HEK293 (cell line): ENCODE measurements at regions not wholly inside any gene's neighbourhood (a gene's known extent, or its start where the extent isn't known, plus 50 kb on each side); places are given as distances from the start of the nearest gene placed in this dataset.

Experiments used
- CTCF ChIA-PET: fragments of 350-600 bp; formaldehyde crosslinking; extraction: SDS; loops from one replicate; lab custom pipeline; 2021; ENCODE audit warnings: antibody characterized with exemption; lab: Yijun Ruan, JAX
- POLR2A ChIA-PET: fragments of 300-600 bp; formaldehyde crosslinking; extraction: SDS; loops from one replicate; lab custom pipeline; 2020; ENCODE audit warnings: antibody characterized with exemption, inconsistent platforms; lab: Yijun Ruan, JAX
- H3K27ac ChIP-seq: fragments of 200-500 bp; sonication (Bioruptor generic); 2 replicates; pipeline ENCODE4 v1.5.1; 2014; ENCODE audit warnings: low read depth, low read length, control low read depth, inconsistent platforms; ENCODE audit errors: extremely low read depth
- H3K36me3 ChIP-seq, 2 experiments: fragments of 200-500 bp in 1 of 2; sonication (Bioruptor generic) in 1 of 2; 1 replicate in 1 of 2; 2 replicates in 1 of 2; pipeline ENCODE4 v1.5.1; 2014 to 2017; ENCODE audit warnings: inconsistent platforms in 2 of 2, low read length in 2 of 2; ENCODE audit not compliant: control insufficient read depth in 2 of 2, insufficient read depth in 1 of 2
- H3K4me1 ChIP-seq: fragments of 200-500 bp; sonication (Bioruptor generic); 2 replicates; pipeline ENCODE4 v1.5.1; 2014; ENCODE audit warnings: mild to moderate bottlenecking, low read length, inconsistent platforms; ENCODE audit not compliant: control insufficient read depth, insufficient read depth
- H3K4me3 ChIP-seq: 2 replicates; pipeline ENCODE4 v1.5.1; 2011; ENCODE audit warnings: low read depth, mild to moderate bottlenecking, control low read depth, low read length, moderate library complexity
- H3K9me3 ChIP-seq: fragments of 200-500 bp; sonication (Bioruptor generic); 2 replicates; pipeline ENCODE4 v1.5.1; 2014; ENCODE audit warnings: low read depth, low read length, inconsistent platforms; ENCODE audit not compliant: control insufficient read depth, insufficient read depth
- GFI1B ChIP-seq: fragments of 450-650 bp; formaldehyde crosslinking; IDR thresholded peaks from 2 replicates; pipeline ENCODE4 v1.5.1; 2016; ENCODE audit warnings: missing biosample characterization, missing genetic modification characterization
- MZF1 ChIP-seq: fragments of 450-650 bp; formaldehyde crosslinking; IDR thresholded peaks from 2 replicates; pipeline ENCODE4 v1.5.1; 2017; ENCODE audit warnings: missing biosample characterization, missing genetic modification characterization, borderline replicate concordance
- SALL2 ChIP-seq: fragments of 450-650 bp; formaldehyde crosslinking; IDR thresholded peaks from 2 replicates; pipeline ENCODE4 v1.5.0; 2017; ENCODE audit warnings: missing biosample characterization, mild to moderate bottlenecking, missing genetic modification characterization, borderline replicate concordance
- SP3 ChIP-seq: fragments of 450-650 bp; formaldehyde crosslinking; IDR thresholded peaks from 2 replicates; pipeline ENCODE4 v1.5.1; 2016; ENCODE audit warnings: missing biosample characterization, missing genetic modification characterization
- ZFHX2 ChIP-seq: fragments of 450-650 bp; formaldehyde crosslinking; conservative IDR thresholded peaks from 2 replicates; pipeline ENCODE4 v1.5.1; 2016; ENCODE audit warnings: missing biosample characterization, missing genetic modification characterization
- ZNF146 ChIP-seq: fragments of 450-650 bp; formaldehyde crosslinking; IDR thresholded peaks from 2 replicates; pipeline ENCODE4 v1.5.1; 2016; ENCODE audit warnings: missing biosample characterization, missing genetic modification characterization
- ZNF175 ChIP-seq: fragments of 450-650 bp; formaldehyde crosslinking; IDR thresholded peaks from 2 replicates; pipeline ENCODE4 v1.5.1; 2016; ENCODE audit warnings: missing biosample characterization, missing genetic modification characterization
- ZNF202 ChIP-seq: fragments of 450-650 bp; formaldehyde crosslinking; IDR thresholded peaks from 2 replicates; pipeline ENCODE4 v1.5.1; 2016; ENCODE audit warnings: missing biosample characterization, missing genetic modification characterization, borderline replicate concordance
- ZNF221 ChIP-seq: fragments of 450-650 bp; formaldehyde crosslinking; IDR thresholded peaks from 2 replicates; pipeline ENCODE4 v1.5.1; 2017; ENCODE audit warnings: missing biosample characterization, missing genetic modification characterization, borderline replicate concordance
- ZNF324 ChIP-seq: fragments of 450-650 bp; formaldehyde crosslinking; IDR thresholded peaks from 2 replicates; pipeline ENCODE4 v1.5.1; 2016; ENCODE audit warnings: missing biosample characterization, missing genetic modification characterization
- ZNF350 ChIP-seq: fragments of 450-650 bp; formaldehyde crosslinking; IDR thresholded peaks from 2 replicates; pipeline ENCODE4 v1.5.0; 2017; ENCODE audit warnings: missing biosample characterization, mild to moderate bottlenecking, missing genetic modification characterization
- ZNF354C ChIP-seq: fragments of 450-650 bp; formaldehyde crosslinking; IDR thresholded peaks from 2 replicates; pipeline ENCODE4 v1.5.1; 2016; ENCODE audit warnings: missing biosample characterization, missing genetic modification characterization, low read depth, borderline replicate concordance
- ZNF366 ChIP-seq: fragments of 450-650 bp; formaldehyde crosslinking; conservative IDR thresholded peaks from 2 replicates; pipeline ENCODE4 v1.5.1; 2016; ENCODE audit warnings: missing biosample characterization, missing genetic modification characterization
- ZNF423 ChIP-seq: fragments of 450-650 bp; formaldehyde crosslinking; IDR thresholded peaks from 2 replicates; pipeline ENCODE4 v1.5.1; 2016; ENCODE audit warnings: missing biosample characterization, missing genetic modification characterization
- ZNF473 ChIP-seq: fragments of 450-650 bp; formaldehyde crosslinking; IDR thresholded peaks from 2 replicates; pipeline ENCODE4 v1.5.1; 2017; ENCODE audit warnings: missing biosample characterization, missing genetic modification characterization
- ZNF621 ChIP-seq: fragments of 450-650 bp; formaldehyde crosslinking; IDR thresholded peaks from 2 replicates; pipeline ENCODE4 v1.5.1; 2017; ENCODE audit warnings: missing biosample characterization, missing genetic modification characterization
- ZNF664 ChIP-seq: fragments of 450-650 bp; formaldehyde crosslinking; IDR thresholded peaks from 2 replicates; pipeline ENCODE4 v1.5.1; 2016; ENCODE audit warnings: missing biosample characterization, missing genetic modification characterization
- ZNF76 ChIP-seq: fragments of 450-650 bp; formaldehyde crosslinking; IDR thresholded peaks from 2 replicates; pipeline ENCODE4; 2016; ENCODE audit warnings: low read depth, missing biosample characterization, missing genetic modification characterization, borderline replicate concordance
- ZNF777 ChIP-seq: fragments of 450-650 bp; formaldehyde crosslinking; IDR thresholded peaks from 2 replicates; pipeline ENCODE4 v1.5.1; 2017; ENCODE audit warnings: missing biosample characterization, missing genetic modification characterization, borderline replicate concordance
- TF ChIP-seq, protein P1 (sequence below): fragments of 450-650 bp; formaldehyde crosslinking; IDR thresholded peaks from 2 replicates; pipeline ENCODE4 v1.5.1; 2016; ENCODE audit warnings: missing biosample characterization, missing genetic modification characterization
- TF ChIP-seq, protein P2 (sequence below): fragments of 450-650 bp; formaldehyde crosslinking; IDR thresholded peaks from 2 replicates; pipeline ENCODE4 v1.5.1; 2017; ENCODE audit warnings: missing biosample characterization, missing genetic modification characterization
- TF ChIP-seq, protein P3 (sequence below): fragments of 450-650 bp; formaldehyde crosslinking; IDR thresholded peaks from 2 replicates; pipeline ENCODE4 v1.5.1; 2016; ENCODE audit warnings: missing biosample characterization, missing genetic modification characterization
- TF ChIP-seq, protein P4 (sequence below): fragments of 450-650 bp; formaldehyde crosslinking; IDR thresholded peaks from 2 replicates; pipeline ENCODE4 v1.5.1; 2016; ENCODE audit warnings: missing biosample characterization, missing genetic modification characterization, borderline replicate concordance

DNA sequence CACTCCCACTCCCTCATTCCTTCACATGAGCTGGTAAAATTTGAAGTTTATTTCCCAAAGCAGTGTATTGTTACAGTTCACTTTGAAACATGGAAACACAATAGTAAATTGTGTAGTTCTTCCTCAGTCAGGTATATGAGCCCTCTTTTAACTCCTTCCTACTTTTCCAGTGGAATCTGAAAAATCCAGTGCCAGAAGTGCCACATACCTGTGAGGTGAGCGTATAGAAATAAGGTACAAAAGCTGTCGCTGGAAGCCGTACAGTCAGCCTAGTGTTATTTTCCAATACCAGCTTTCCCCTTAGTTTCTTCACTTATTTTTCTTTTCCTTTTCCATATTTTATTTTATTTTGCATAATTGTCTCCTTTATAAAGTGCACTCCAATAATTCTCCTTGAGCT lies 81.7 kb upstream of the CADM2 start:
- no peaks in the 10 kb centered on the region for H3K9me3 ChIP-seq
- TF ChIP-seq ZNF175 = no peak
- TF ChIP-seq, all 188 proteins: peak for 0
- Histone ChIP-seq H3K4me1 (no peaks in the 10 kb centered on the region), H3K27ac (no peak overlapping the region), H3K36me3 (no peaks in the 10 kb centered on the region), H3K4me3 (no peak overlapping the region)
- POLR2A ChIA-PET = no interaction called here
- CTCF ChIA-PET = no interaction called here

DNA sequence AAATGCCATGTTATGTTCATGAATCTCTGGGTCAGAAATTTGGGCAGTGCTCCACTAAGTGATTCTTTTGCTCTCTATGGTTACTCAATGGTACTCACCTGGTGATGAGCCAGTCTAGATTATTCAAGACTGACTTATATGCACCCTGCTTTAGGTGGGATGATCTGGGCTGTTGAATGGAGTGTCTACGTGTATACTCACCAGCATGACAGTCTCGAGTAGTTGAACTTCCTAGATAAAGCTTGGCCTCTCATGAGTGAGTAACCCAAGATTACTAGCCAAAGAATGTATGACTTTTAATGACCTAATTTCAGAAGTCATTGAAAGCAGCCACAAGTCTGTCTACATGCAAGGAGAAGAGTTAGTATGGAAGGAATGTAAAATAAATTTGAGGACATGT lies 77.5 kb upstream of the CADM2 start:
- no peaks in the 10 kb centered on the region for H3K36me3 ChIP-seq
- H3K27ac ChIP-seq = no peak overlapping the region
- no peaks in the 10 kb centered on the region for H3K9me3 ChIP-seq
- TF ChIP-seq, protein P1, sequence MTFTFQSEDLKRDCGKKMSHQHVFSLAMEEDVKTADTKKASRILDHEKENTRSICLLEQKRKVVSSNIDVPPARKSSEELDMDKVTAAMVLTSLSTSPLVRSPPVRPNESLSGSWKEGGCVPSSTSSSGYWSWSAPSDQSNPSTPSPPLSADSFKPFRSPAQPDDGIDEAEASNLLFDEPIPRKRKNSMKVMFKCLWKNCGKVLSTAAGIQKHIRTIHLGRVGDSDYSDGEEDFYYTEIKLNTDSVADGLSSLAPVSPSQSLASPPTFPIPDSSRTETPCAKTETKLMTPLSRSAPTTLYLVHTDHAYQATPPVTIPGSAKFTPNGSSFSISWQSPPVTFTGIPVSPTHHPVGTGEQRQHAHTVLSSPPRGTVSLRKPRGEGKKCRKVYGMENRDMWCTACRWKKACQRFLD = no peak
- TF ChIP-seq ZNF76 (tag by site-specific recombination) (no peak), ZNF473 (tag by site-specific recombination) (no peak), ZNF350 (tag by site-specific recombination) (no peak), ZNF202 (tag by site-specific recombination) (no peak), ZNF664 (tag by site-specific recombination) (no peak), ZNF354C (no peak), ZFHX2 (no peak)
- TF ChIP-seq, protein P2, sequence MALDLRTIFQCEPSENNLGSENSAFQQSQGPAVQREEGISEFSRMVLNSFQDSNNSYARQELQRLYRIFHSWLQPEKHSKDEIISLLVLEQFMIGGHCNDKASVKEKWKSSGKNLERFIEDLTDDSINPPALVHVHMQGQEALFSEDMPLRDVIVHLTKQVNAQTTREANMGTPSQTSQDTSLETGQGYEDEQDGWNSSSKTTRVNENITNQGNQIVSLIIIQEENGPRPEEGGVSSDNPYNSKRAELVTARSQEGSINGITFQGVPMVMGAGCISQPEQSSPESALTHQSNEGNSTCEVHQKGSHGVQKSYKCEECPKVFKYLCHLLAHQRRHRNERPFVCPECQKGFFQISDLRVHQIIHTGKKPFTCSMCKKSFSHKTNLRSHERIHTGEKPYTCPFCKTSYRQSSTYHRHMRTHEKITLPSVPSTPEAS = no peak
- TF ChIP-seq, protein P3, sequence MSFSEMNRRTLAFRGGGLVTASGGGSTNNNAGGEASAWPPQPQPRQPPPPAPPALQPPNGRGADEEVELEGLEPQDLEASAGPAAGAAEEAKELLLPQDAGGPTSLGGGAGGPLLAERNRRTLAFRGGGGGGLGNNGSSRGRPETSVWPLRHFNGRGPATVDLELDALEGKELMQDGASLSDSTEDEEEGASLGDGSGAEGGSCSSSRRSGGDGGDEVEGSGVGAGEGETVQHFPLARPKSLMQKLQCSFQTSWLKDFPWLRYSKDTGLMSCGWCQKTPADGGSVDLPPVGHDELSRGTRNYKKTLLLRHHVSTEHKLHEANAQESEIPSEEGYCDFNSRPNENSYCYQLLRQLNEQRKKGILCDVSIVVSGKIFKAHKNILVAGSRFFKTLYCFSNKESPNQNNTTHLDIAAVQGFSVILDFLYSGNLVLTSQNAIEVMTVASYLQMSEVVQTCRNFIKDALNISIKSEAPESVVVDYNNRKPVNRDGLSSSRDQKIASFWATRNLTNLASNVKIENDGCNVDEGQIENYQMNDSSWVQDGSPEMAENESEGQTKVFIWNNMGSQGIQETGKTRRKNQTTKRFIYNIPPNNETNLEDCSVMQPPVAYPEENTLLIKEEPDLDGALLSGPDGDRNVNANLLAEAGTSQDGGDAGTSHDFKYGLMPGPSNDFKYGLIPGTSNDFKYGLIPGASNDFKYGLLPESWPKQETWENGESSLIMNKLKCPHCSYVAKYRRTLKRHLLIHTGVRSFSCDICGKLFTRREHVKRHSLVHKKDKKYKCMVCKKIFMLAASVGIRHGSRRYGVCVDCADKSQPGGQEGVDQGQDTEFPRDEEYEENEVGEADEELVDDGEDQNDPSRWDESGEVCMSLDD = no peak
- CTCF ChIA-PET = no interaction called here
- no peaks in the 10 kb centered on the region for H3K4me1 ChIP-seq
- POLR2A ChIA-PET = no interaction called here
- no peak overlapping the region for H3K4me3 ChIP-seq

GRCh38 chr3:84885199-84885882 lies 73.4 kb upstream of the CADM2 start:
- CTCF ChIA-PET = no interaction called here

DNA sequence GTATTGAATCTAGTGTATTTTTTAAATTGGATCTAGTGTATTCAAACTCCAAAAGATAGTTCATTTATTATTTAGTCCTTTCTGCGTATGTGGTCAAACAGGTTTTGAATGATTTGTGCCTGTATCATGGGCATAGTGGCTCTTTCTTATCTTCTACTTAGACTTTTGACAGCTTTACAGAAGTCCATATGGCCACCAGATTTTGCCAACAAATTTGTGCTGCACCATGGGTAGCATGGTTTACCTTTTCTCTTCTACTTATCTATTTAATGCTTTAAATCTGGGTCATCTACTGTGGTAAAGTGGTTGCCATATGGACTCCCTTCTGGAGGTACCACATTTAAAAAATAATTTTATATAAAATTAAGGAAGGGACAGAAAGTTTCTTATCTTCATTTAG lies 66.9 kb upstream of the CADM2 start:
- TF ChIP-seq ZNF621 (tag by site-specific recombination) = no peak
- no peak for TF ChIP-seq ZNF324 (tag by site-specific recombination)
- no peak for TF ChIP-seq ZNF146 (tag by site-specific recombination)
- no peak for TF ChIP-seq GFI1B (tag by site-specific recombination)
- TF ChIP-seq, protein P4, sequence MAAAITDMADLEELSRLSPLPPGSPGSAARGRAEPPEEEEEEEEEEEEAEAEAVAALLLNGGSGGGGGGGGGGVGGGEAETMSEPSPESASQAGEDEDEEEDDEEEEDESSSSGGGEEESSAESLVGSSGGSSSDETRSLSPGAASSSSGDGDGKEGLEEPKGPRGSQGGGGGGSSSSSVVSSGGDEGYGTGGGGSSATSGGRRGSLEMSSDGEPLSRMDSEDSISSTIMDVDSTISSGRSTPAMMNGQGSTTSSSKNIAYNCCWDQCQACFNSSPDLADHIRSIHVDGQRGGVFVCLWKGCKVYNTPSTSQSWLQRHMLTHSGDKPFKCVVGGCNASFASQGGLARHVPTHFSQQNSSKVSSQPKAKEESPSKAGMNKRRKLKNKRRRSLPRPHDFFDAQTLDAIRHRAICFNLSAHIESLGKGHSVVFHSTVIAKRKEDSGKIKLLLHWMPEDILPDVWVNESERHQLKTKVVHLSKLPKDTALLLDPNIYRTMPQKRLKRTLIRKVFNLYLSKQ = no peak
- no peak for TF ChIP-seq ZNF777 (tag by site-specific recombination)
- no peak for TF ChIP-seq ZNF423 (tag by site-specific recombination)
- no peak for TF ChIP-seq ZNF221 (tag by site-specific recombination)
- TF ChIP-seq ZNF366 (tag by site-specific recombination) = no peak
- no peak for TF ChIP-seq MZF1 (tag by site-specific recombination)
- no peak for TF ChIP-seq SP3 (tag by site-specific recombination)
- CTCF ChIA-PET = interaction anchor here (0.7 kb wide), 1 partner anchor 581 kb away, joined by 3 read pairs; no protein-coding TSS in a partner anchor

More at GRCh38 chr3:84885199-84885882, 73.4 kb upstream of the CADM2 start:
- H3K36me3 ChIP-seq = no peaks in the 10 kb centered on the region
- no peaks in the 10 kb centered on the region for H3K4me1 ChIP-seq
- no peak for TF ChIP-seq SALL2 (tag by site-specific recombination)
- no peaks in the 10 kb centered on the region for H3K9me3 ChIP-seq
- H3K27ac ChIP-seq = no peak overlapping the region
- POLR2A ChIA-PET = no interaction called here
- H3K4me3 ChIP-seq = no peak overlapping the region

More for the DNA sequence above, 66.9 kb upstream of the CADM2 start:
- Histone ChIP-seq H3K9me3 (no peaks in the 10 kb centered on the region), H3K36me3 (no peaks in the 10 kb centered on the region), H3K4me3 (no peak overlapping the region), H3K27ac (no peak overlapping the region), H3K4me1 (no peaks in the 10 kb centered on the region)
- POLR2A ChIA-PET = no interaction called here
